GM12878 (cell line): ENCODE measurements at regions not wholly inside any gene's neighbourhood (a gene's known extent, or its start where the extent isn't known, plus 50 kb on each side); places are given as distances from the start of the nearest gene placed in this dataset.

Experiments
- ATAC-seq: fragments of 200-7000 bp; cut with Tn5 transposase; 3 replicates; pipeline ENCODE4 v1.9.1; 2020; ENCODE audit warnings: mild to moderate bottlenecking, moderate library complexity
- BruUV-seq: library from RNA; stranded (reverse); fragments of 400-500 nt; replicated peaks from 2 replicates; lab custom pipeline; 2021; lab: Mats Ljungman, UMichigan
- CTCF ChIA-PET: fragments of 300-600 bp; sonication (Branson Sonifier 250); formaldehyde crosslinking; extraction: SDS; loops from one replicate; lab custom pipeline; 2021; ENCODE audit warnings: inconsistent platforms; lab: Yijun Ruan, JAX
- POLR2A ChIA-PET: fragments of 350-600 bp; formaldehyde crosslinking; extraction: SDS; loops from one replicate; lab custom pipeline; 2021; ENCODE audit warnings: inconsistent platforms; lab: Charles Lee
- RAD21 ChIA-PET: fragments of 300-600 bp; sonication (Branson Sonifier 250); formaldehyde crosslinking; loops from one replicate; lab custom pipeline; 2023; ENCODE audit warnings: antibody characterized with exemption; ENCODE audit not compliant: unreplicated experiment; lab: Charles Lee
- SMC1A ChIA-PET: fragments of 300-600 bp; sonication (Branson Sonifier 250); formaldehyde crosslinking; loops from one replicate; lab custom pipeline; 2023; ENCODE audit not compliant: unreplicated experiment, uncharacterized antibody; lab: Charles Lee
- DNase-seq: peaks from one replicate; pipeline ENCODE4 v3.0.0-alpha.2; 2011; ENCODE audit warnings: low read depth, low spot score
- FAIRE-seq: peaks from 3 replicates; lab custom pipeline; 2011; peaks lifted over from hg19 to GRCh38; lab: Jason Lieb, UNC
- H2AFZ ChIP-seq: 2 replicates; pipeline ENCODE4 v1.6.0; 2011; ENCODE audit warnings: low read depth, low read length, control low read depth; ENCODE audit not compliant: control insufficient read depth
- H3K27ac ChIP-seq: 2 replicates; pipeline ENCODE4 v1.5.1; 2011; ENCODE audit warnings: control low read depth; ENCODE audit not compliant: control insufficient read depth, insufficient read depth
- H3K27me3 ChIP-seq, 2 experiments: replicated peaks in 1 of 2; 2 replicates each; pipeline versions ENCODE4 v1.6.0 to v1.6.1; 2011; ENCODE audit warnings: low read length in 1 of 2; ENCODE audit not compliant: control insufficient read depth in 2 of 2, insufficient read depth in 2 of 2
- H3K36me3 ChIP-seq, 2 experiments: 2 replicates each; pipeline ENCODE4 v1.5.1; 2011; ENCODE audit warnings: low read length in 1 of 2; ENCODE audit not compliant: control insufficient read depth in 2 of 2, insufficient read depth in 2 of 2
- H3K4me1 ChIP-seq: 2 replicates; pipeline ENCODE4 v1.6.1; 2011; ENCODE audit warnings: mild to moderate bottlenecking, low read length, moderate library complexity, mixed read lengths; ENCODE audit not compliant: control insufficient read depth, insufficient read depth
- H3K4me2 ChIP-seq: 2 replicates; pipeline ENCODE4 v1.6.0; 2011; ENCODE audit warnings: control low read depth; ENCODE audit not compliant: control insufficient read depth, insufficient read depth
- H3K4me3 ChIP-seq: fragments of 200-600 bp; sonication (generic); 2 replicates; pipeline ENCODE4 v1.5.1; 2016
- H3K79me2 ChIP-seq: 2 replicates; pipeline ENCODE4 v1.6.0; 2011; ENCODE audit warnings: low read length; ENCODE audit not compliant: control insufficient read depth, insufficient read depth
- H3K9ac ChIP-seq: 2 replicates; pipeline ENCODE4 v1.8.0; 2011; ENCODE audit warnings: low read length, control low read depth, mixed read lengths; ENCODE audit not compliant: control insufficient read depth, insufficient read depth
- H3K9me3 ChIP-seq: replicated peaks from 3 replicates; pipeline ENCODE4 v1.5.1; 2011; ENCODE audit warnings: mild to moderate bottlenecking, low read length; ENCODE audit not compliant: control insufficient read depth, insufficient read depth
- H4K20me1 ChIP-seq: 2 replicates; pipeline ENCODE4 v1.6.0; 2011; ENCODE audit not compliant: control insufficient read depth, insufficient read depth
- EZH2 ChIP-seq: IDR thresholded peaks from 2 replicates; pipeline ENCODE4 v1.6.1; 2012; ENCODE audit warnings: low read depth, mild to moderate bottlenecking, control low read depth, inconsistent platforms, low read length, borderline replicate concordance; ENCODE audit not compliant: control insufficient read depth
- HDGF ChIP-seq: fragments of 450-650 bp; IDR thresholded peaks from 2 replicates; pipeline ENCODE4 v1.6.1; 2016; ENCODE audit warnings: antibody characterized with exemption
- MXI1 ChIP-seq: fragments of 150-350 bp; IDR thresholded peaks from 2 replicates; pipeline ENCODE4 v1.6.1; 2011; ENCODE audit warnings: low read depth, mild to moderate bottlenecking, inconsistent platforms, low read length, improper control_type of control experiment
- NBN ChIP-seq: fragments of 450-650 bp; IDR thresholded peaks from 2 replicates; pipeline ENCODE4 v1.6.1; 2016
- NRF1 ChIP-seq: conservative IDR thresholded peaks from 2 replicates; pipeline ENCODE4 v1.6.1; 2011; ENCODE audit warnings: mild to moderate bottlenecking, low read depth, low read length, improper control_type of control experiment
- PAX5 ChIP-seq: IDR thresholded peaks from 2 replicates; pipeline ENCODE4 v1.6.1; 2011; ENCODE audit warnings: low read depth, low read length, borderline replicate concordance
- PBX3 ChIP-seq: IDR thresholded peaks from 2 replicates; pipeline ENCODE4 v1.6.1; 2011; ENCODE audit warnings: mild to moderate bottlenecking, low read depth, low read length, moderate library complexity; ENCODE audit not compliant: insufficient replicate concordance
- RUNX3 ChIP-seq: IDR thresholded peaks from 2 replicates; pipeline ENCODE4 v1.6.1; 2012; ENCODE audit warnings: low read length, inconsistent platforms
- STAT3 ChIP-seq: IDR thresholded peaks from 2 replicates; pipeline ENCODE4 v1.6.1; 2011; ENCODE audit warnings: low read depth, low read length, improper control_type of control experiment
- USF2 ChIP-seq: IDR thresholded peaks from 2 replicates; pipeline ENCODE4 v1.6.1; 2011; ENCODE audit warnings: low read depth, low read length, improper control_type of control experiment, borderline replicate concordance
- WGBS: methylation state at CpG from one replicate; pipeline ENCODE4 v1.1.6; 2016; ENCODE audit warnings: low lambda C conversion rate; ENCODE audit not compliant: insufficient replicate concordance, insufficient coverage; ENCODE audit errors: missing lambda C conversion rate; 5-methylcytosine and 5-hydroxymethylcytosine counted together
- in situ Hi-C: fragments of 300-500 bp; cut with MboI; formaldehyde crosslinking; loops from 9 replicates; pipeline ENCODE4 v1.14.3; 2018; ENCODE audit warnings: mixed read lengths
- intact Hi-C: fragments of 100-400 bp; cut with micrococcal nuclease; formaldehyde crosslinking; loops from one replicate; pipeline ENCODE4 v1.14.2; 2022; ENCODE audit not compliant: unreplicated experiment
- TF ChIP-seq, protein P1 (sequence below): fragments of 450-650 bp; IDR thresholded peaks from 2 replicates; pipeline ENCODE4 v1.6.1; 2017; ENCODE audit warnings: mild to moderate bottlenecking
- TF ChIP-seq, protein P2 (sequence below): IDR thresholded peaks from 2 replicates; pipeline ENCODE4 v1.6.1; 2012; ENCODE audit warnings: improper control_type of control experiment, low read depth, low read length; ENCODE audit not compliant: insufficient replicate concordance

GRCh38 chr5:57010786-57011185 lies 58.9 kb upstream of the MIER3 start (continued):
- TF ChIP-seq USF2: no peak

- Histone ChIP-seq H3K4me3 (no peak overlapping the region), H3K36me3 (no peaks in the 10 kb centered on the region), H3K9ac (no peak overlapping the region), H3K79me2 (no peaks in the 10 kb centered on the region), H3K4me1 (no peaks in the 10 kb centered on the region), H2AFZ (no peak overlapping the region), H3K27me3 (no peaks in the 10 kb centered on the region), H4K20me1 (no peaks in the 10 kb centered on the region), H3K4me2 (no peak overlapping the region), H3K9me3 (no peaks in the 10 kb centered on the region), H3K27ac (no peak overlapping the region)
- ChIA-PET CTCF (no interaction called here), POLR2A (no interaction called here), SMC1A (no interaction called here), RAD21 (no interaction called here)
- TF ChIP-seq STAT3: no peak
- TF ChIP-seq, protein P1, sequence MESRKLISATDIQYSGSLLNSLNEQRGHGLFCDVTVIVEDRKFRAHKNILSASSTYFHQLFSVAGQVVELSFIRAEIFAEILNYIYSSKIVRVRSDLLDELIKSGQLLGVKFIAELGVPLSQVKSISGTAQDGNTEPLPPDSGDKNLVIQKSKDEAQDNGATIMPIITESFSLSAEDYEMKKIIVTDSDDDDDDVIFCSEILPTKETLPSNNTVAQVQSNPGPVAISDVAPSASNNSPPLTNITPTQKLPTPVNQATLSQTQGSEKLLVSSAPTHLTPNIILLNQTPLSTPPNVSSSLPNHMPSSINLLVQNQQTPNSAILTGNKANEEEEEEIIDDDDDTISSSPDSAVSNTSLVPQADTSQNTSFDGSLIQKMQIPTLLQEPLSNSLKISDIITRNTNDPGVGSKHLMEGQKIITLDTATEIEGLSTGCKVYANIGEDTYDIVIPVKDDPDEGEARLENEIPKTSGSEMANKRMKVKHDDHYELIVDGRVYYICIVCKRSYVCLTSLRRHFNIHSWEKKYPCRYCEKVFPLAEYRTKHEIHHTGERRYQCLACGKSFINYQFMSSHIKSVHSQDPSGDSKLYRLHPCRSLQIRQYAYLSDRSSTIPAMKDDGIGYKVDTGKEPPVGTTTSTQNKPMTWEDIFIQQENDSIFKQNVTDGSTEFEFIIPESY: no peak
- no peak for TF ChIP-seq PAX5
- no peak for TF ChIP-seq PBX3
- no peak for TF ChIP-seq RUNX3
- TF ChIP-seq, protein P2, sequence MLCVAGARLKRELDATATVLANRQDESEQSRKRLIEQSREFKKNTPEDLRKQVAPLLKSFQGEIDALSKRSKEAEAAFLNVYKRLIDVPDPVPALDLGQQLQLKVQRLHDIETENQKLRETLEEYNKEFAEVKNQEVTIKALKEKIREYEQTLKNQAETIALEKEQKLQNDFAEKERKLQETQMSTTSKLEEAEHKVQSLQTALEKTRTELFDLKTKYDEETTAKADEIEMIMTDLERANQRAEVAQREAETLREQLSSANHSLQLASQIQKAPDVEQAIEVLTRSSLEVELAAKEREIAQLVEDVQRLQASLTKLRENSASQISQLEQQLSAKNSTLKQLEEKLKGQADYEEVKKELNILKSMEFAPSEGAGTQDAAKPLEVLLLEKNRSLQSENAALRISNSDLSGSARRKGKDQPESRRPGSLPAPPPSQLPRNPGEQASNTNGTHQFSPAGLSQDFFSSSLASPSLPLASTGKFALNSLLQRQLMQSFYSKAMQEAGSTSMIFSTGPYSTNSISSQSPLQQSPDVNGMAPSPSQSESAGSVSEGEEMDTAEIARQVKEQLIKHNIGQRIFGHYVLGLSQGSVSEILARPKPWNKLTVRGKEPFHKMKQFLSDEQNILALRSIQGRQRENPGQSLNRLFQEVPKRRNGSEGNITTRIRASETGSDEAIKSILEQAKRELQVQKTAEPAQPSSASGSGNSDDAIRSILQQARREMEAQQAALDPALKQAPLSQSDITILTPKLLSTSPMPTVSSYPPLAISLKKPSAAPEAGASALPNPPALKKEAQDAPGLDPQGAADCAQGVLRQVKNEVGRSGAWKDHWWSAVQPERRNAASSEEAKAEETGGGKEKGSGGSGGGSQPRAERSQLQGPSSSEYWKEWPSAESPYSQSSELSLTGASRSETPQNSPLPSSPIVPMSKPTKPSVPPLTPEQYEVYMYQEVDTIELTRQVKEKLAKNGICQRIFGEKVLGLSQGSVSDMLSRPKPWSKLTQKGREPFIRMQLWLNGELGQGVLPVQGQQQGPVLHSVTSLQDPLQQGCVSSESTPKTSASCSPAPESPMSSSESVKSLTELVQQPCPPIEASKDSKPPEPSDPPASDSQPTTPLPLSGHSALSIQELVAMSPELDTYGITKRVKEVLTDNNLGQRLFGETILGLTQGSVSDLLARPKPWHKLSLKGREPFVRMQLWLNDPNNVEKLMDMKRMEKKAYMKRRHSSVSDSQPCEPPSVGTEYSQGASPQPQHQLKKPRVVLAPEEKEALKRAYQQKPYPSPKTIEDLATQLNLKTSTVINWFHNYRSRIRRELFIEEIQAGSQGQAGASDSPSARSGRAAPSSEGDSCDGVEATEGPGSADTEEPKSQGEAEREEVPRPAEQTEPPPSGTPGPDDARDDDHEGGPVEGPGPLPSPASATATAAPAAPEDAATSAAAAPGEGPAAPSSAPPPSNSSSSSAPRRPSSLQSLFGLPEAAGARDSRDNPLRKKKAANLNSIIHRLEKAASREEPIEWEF: no peak
- no peak for TF ChIP-seq NRF1
- TF ChIP-seq MXI1: no peak
- TF ChIP-seq NBN: no peak
- TF ChIP-seq HDGF: no peak
- TF ChIP-seq EZH2: no peak
- in situ Hi-C loops: no loop called here
- intact Hi-C loops: no loop called here
- ATAC-seq (no peak), DNase-seq (no peak), FAIRE-seq (no peak)
- no TSS peak for BruUV-seq
- 16% methylated on average over 2 of the region's 2 CpGs for WGBS
Observed at GRCh38 chr5:57012511-57012910, 60.6 kb upstream of the MIER3 start.
